ENCODE measurements at regions not wholly inside any gene's neighbourhood (a gene's known extent, or its start where the extent isn't known, plus 50 kb on each side); places are given as distances from the start of the nearest gene placed in this dataset.

DNA sequence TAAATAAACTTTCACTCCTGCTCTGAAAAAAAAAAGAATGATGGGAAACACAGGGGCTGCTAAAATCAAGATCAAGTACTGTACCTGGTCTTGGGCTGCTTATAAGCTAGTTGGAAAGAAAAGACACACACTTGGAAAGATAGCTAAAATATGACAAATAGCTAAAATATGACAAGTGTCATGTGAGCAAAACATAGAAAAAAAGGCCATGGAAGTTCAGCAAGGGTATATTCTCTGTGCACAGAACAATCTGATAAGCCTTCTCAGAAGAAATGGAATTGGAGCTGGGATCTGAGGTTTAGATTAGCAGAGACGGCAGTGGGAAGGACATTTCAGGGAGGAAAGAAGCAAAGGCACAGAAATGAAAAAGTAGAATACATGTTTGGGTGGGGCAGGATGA lies 126.2 kb upstream of the PMCH start (continued):
- TF ChIP-seq, protein P1, sequence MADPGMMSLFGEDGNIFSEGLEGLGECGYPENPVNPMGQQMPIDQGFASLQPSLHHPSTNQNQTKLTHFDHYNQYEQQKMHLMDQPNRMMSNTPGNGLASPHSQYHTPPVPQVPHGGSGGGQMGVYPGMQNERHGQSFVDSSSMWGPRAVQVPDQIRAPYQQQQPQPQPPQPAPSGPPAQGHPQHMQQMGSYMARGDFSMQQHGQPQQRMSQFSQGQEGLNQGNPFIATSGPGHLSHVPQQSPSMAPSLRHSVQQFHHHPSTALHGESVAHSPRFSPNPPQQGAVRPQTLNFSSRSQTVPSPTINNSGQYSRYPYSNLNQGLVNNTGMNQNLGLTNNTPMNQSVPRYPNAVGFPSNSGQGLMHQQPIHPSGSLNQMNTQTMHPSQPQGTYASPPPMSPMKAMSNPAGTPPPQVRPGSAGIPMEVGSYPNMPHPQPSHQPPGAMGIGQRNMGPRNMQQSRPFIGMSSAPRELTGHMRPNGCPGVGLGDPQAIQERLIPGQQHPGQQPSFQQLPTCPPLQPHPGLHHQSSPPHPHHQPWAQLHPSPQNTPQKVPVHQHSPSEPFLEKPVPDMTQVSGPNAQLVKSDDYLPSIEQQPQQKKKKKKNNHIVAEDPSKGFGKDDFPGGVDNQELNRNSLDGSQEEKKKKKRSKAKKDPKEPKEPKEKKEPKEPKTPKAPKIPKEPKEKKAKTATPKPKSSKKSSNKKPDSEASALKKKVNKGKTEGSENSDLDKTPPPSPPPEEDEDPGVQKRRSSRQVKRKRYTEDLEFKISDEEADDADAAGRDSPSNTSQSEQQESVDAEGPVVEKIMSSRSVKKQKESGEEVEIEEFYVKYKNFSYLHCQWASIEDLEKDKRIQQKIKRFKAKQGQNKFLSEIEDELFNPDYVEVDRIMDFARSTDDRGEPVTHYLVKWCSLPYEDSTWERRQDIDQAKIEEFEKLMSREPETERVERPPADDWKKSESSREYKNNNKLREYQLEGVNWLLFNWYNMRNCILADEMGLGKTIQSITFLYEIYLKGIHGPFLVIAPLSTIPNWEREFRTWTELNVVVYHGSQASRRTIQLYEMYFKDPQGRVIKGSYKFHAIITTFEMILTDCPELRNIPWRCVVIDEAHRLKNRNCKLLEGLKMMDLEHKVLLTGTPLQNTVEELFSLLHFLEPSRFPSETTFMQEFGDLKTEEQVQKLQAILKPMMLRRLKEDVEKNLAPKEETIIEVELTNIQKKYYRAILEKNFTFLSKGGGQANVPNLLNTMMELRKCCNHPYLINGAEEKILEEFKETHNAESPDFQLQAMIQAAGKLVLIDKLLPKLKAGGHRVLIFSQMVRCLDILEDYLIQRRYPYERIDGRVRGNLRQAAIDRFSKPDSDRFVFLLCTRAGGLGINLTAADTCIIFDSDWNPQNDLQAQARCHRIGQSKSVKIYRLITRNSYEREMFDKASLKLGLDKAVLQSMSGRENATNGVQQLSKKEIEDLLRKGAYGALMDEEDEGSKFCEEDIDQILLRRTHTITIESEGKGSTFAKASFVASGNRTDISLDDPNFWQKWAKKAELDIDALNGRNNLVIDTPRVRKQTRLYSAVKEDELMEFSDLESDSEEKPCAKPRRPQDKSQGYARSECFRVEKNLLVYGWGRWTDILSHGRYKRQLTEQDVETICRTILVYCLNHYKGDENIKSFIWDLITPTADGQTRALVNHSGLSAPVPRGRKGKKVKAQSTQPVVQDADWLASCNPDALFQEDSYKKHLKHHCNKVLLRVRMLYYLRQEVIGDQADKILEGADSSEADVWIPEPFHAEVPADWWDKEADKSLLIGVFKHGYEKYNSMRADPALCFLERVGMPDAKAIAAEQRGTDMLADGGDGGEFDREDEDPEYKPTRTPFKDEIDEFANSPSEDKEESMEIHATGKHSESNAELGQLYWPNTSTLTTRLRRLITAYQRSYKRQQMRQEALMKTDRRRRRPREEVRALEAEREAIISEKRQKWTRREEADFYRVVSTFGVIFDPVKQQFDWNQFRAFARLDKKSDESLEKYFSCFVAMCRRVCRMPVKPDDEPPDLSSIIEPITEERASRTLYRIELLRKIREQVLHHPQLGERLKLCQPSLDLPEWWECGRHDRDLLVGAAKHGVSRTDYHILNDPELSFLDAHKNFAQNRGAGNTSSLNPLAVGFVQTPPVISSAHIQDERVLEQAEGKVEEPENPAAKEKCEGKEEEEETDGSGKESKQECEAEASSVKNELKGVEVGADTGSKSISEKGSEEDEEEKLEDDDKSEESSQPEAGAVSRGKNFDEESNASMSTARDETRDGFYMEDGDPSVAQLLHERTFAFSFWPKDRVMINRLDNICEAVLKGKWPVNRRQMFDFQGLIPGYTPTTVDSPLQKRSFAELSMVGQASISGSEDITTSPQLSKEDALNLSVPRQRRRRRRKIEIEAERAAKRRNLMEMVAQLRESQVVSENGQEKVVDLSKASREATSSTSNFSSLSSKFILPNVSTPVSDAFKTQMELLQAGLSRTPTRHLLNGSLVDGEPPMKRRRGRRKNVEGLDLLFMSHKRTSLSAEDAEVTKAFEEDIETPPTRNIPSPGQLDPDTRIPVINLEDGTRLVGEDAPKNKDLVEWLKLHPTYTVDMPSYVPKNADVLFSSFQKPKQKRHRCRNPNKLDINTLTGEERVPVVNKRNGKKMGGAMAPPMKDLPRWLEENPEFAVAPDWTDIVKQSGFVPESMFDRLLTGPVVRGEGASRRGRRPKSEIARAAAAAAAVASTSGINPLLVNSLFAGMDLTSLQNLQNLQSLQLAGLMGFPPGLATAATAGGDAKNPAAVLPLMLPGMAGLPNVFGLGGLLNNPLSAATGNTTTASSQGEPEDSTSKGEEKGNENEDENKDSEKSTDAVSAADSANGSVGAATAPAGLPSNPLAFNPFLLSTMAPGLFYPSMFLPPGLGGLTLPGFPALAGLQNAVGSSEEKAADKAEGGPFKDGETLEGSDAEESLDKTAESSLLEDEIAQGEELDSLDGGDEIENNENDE (IDR thresholded peaks at IDR 0.05; ENCODE audit: insufficient replicate concordance, low read length) = no peak
- TF ChIP-seq TAF7 (optimal IDR thresholded peaks at IDR 0.05; ENCODE audit: borderline replicate concordance, low read depth, low read length) = no peak
- no peak for TF ChIP-seq FOSL1 (IDR thresholded peaks at IDR 0.05; ENCODE audit: insufficient read depth, low read depth, low read length)
- TF ChIP-seq JUN (IDR thresholded peaks at IDR 0.05; ENCODE audit: low read depth, low read length) = no peak
- TF ChIP-seq CREB1 (IDR thresholded peaks at IDR 0.05) = no peak
- TF ChIP-seq YY1 (IDR thresholded peaks at IDR 0.05; ENCODE audit: low read depth, low read length) = no peak
- TF ChIP-seq RNF2 (IDR thresholded peaks at IDR 0.05; ENCODE audit: borderline replicate concordance, low read depth, low read length, missing control alignments, poor library complexity, severe bottlenecking) = no peak
- no peak for TF ChIP-seq KDM5A (IDR thresholded peaks at IDR 0.05; ENCODE audit: low read length)
- TF ChIP-seq CHD1 (IDR thresholded peaks at IDR 0.05; ENCODE audit: low read depth, low read length) = no peak
